Stimulated activated naive CD8-positive, alpha-beta T cell treated with anti-CD3 and anti-CD28 coated beads, Interleukin-15, Interleukin-2, amounts not matched to agents 100 U/mL and 50 U/mL, for 24 hours (primary cell): ENCODE measurements at regions not wholly inside any gene's neighbourhood (a gene's known extent, or its start where the extent isn't known, plus 50 kb on each side); places are given as distances from the start of the nearest gene placed in this dataset.

ENCODE experiments used
- ATAC-seq: fragments of 150-1000 bp; cut with Tn5 transposase; one replicate; pipeline ENCODE4 v1.10.0; 2021
- DNase-seq: peaks from one replicate; pipeline ENCODE4 v3.0.0; 2021

DNA sequence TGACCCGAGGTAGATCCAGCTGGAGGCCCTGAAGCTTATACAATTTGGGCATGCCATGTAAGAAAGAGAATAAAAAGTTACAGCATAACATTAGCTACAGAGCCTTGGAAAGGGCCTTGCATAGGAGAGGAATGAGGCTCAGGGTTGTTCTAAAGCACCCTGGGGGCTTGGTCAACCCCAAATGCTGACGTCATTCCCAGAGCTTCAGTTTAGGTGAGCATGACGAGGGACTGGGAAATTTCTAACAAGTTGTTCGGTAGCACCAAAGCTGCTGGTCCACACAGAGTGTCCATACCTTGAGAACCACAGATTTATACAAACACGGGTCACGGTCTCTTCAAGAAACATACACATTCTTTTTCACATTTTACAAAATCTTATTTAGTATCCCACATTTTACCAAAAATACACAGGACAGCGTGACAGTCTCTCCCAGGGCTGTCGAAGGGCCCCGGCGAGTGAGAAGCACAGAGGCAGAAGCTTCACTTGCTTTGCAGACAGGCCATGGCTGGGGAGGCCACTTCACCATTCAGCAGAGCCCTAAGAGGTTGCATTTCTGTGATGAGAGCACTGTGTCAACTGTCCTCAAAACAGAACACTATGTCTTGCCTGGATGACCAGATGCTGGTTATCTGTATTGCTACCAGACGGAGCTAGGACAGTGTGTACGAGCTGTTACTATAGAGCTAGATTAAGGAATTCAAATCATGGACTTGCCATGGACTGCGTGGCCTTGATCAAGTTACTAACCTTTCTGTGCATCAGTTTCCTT, 68.2 kb upstream of the ARRDC4 start:
- no peak for ATAC-seq
- DNase-seq, result no peak

DNA sequence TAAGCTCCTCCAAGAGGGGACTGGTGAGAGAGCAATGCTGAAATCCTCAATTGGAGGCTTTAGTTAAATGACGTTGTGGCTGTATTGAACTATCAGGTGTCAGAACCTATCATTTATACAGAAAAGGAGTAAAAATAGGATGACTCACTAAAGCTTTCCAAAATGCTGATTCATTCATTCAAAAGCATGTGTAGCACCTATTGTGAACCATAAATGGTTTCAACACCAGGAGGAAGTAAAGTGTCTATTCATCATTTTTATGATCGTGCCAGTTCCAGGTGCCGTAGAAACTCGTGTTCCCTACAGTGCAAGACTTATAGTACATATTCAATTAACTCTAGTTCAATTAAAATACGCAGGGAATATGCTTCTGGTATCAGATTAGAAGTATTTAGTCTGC, 66.5 kb upstream of the ARRDC4 start:
- DNase-seq, result no peak
- no peak for ATAC-seq

DNA sequence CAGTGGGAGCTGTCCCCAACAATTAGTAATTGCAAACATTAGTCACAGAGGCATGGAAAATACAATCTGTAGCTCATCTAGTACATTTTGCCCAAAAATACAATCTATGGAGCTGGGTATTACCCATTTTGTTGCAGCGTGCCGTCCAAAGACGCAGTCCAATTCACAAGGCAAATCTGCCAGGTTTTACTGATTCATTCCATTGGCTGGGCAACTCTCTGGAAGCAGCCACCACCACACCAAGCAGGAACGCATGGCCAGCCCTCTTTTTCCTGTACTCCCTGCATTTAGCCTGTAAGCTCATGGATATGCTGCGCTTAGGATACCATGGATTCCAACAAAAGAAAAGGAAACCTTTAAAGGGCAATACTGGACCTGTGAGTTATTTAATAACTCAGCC, 60.5 kb upstream of the ARRDC4 start:
- no peak for DNase-seq
- no peak for ATAC-seq

DNA sequence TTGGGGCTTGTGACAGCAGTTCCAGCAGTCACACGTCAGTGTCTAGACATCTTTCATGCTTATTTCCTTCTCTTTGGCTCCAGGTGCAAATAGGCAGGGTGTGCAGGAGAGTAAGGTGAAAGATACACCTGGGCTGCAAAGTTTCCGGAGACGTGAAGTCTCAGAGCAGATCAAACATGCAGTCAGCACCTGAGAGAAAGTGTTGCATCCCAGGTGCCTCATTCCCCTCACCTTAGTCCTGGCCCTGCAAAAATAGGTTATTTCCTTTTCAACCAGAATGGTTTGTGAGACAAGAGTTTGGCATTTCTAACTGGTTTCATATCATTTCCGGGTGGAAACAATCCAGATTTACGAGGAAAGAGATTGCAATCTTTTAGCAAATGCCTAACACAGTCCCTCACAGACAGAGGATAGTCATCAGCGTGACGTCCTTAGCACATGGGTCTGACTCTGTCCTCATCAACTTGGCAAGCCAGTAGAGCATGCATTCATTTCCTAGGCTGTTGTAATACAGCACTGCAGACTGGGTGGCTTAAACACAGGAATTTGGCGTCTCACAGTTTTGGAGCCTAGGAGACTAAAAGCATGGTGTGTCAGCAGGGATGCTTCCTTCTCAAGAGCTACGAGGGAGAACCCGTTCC, 58.2 kb upstream of the ARRDC4 start:
- DNase-seq, result no peak

DNA sequence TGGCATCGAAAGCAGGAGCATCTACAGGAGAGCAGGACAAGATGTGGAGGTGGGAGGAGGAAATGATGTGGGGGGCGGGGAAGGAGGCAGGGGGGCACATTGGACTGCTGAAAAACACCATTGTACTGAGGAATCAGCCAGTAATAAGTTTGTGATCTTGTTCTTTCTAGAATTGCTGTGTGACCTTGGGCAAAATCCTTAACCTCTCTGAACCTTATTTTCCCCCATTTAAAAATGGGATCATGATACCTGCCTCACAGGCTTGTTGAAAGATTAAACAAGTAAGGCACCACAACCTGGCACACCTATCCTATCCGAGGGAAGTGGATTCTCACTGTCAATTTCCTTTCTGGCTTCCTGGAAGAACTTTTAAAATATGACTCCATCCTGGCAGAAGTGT, 56.9 kb upstream of the ARRDC4 start:
- DNase-seq (no peak), ATAC-seq (no peak)

More for the DNA sequence above, 58.2 kb upstream of the ARRDC4 start:
- no peak for ATAC-seq

DNA sequence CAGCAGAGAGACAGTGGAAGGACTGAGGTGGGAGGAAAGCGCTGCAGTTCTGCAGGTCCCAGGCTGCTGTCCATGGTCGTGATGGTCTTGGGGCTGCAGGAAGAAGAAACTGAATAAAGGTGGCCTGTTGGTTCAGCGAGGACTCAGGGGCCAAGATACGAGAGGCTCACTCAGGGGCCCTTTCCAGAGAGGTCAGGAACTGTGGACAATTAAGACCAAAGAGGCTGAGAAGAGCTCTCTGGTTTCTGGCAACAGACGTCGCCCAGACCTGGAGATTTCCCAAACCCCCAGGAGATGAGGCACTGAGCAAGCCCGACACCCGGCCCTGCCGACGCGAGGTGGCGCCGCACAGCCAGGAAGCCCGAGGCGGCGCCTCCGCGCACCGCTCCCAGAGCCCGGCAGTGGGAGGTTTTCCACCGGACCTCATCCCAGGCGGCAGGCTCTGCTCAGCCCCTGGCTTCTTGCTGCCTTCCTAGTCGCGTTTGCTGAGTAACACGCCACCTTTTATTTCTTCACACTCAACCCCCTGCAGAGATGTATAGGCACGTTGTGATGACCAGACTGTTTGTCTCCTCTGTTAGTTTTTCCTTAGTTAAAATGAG, 56.4 kb upstream of the ARRDC4 start:
- DNase-seq (peak; percentile 38), ATAC-seq (peak; percentile 57)

DNA sequence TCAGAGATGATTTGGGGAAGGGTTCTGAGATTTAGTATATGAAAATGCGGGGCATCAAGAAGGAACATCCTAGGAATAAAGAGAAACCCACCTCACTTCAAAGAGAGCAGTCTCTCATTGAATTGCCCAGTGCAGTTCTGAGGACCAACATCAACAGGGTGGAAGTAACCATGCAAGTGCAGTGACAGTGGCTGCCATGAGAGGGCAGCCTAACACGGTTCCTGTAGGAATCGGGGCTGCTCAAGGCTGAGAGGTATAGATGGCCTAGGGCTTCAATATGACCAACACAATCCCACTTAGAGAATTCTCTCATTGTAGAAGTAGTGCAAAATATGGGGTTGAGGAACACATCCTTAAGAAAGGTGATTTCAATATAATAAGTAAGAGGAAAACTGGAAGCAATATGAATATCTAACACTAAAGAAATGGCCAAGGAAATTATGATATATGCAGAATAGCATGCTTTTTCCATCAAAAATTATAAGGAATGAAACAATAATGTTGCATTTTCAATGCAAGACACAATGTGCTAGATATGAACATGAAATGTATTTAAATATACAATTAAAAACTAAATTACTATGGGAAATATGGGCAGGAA, 51.1 kb upstream of the ARRDC4 start:
- ATAC-seq (peak; percentile 57), DNase-seq (peak; percentile 65)
